Renal cortex interstitium (tissue), 11 donors: ENCODE measurements at regions not wholly inside any gene's neighbourhood (a gene's known extent, or its start where the extent isn't known, plus 50 kb on each side); places are given as distances from the start of the nearest gene placed in this dataset.
"Not testable (repeated sequence)": the region's sequence is repeated elsewhere in the genome, so short reads cannot be mapped to it uniquely, and the experiment has no call there.

ENCODE experiments used
- DNase-seq, 11 donors: peaks; one replicate each; pipeline ENCODE4 v3.0.0-alpha.2; 2013; ENCODE audit warnings: low read depth in 9 of 11, low spot score in 4 of 11; ENCODE audit errors: extremely low read depth in 1 of 11

DNA sequence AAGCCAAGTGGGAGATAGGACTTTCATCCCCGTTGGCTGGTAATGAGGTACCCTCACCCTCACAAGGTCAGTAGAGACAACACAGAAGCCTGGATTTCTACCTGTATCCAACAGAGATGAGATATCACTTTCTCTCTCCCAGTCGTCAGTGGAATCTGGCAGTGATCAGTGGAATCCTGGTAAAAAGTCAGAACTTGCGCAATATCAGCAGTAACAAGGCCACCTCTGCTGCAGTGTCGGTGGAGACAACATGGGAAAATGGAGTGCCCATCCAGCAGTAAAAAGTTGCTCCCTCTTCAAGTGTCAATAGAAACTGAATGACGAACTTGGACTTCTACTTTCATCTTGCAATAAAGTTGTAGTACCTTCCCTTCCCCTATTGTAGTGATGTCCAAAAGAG is 615.9 kb downstream of the ETS1 start:
- no peak for DNase-seq

GRCh38 chr11:127966821-127967220 is 620.5 kb downstream of the ETS1 start:
- no peak for DNase-seq

DNA sequence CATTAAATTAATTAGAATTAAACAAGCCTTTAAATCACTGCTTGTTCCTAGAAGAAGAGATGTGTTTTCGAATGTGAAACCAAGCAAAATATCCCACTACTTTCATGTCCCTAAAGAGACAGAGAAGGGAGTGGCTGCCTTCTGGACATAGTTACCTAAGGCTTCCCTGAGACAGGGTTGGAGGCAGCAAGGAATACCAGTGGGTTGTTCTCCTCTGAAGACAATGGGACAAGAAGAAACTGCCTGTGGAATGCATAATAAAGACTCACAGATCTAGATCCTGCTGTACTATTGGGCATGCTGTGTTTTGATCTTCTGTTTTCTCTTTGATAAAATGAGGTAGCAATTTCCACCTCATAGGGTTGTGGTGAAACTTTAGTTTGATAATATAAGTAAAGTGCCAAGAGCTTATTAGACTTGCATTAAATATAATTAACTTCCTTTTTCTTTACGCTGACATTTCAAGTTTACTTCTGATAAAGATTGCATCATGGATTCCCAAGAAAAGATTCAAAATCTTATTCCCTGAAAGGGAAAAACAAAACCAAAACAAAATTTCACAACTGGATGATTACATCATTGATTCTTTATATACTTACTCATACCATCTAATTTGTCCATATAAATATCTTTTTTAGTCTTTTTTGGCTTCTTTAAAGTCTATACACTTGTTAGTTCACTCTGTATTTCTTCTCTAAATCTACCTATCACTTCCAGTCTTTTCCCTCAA is 621.3 kb downstream of the ETS1 start:
- no peak for DNase-seq

DNA sequence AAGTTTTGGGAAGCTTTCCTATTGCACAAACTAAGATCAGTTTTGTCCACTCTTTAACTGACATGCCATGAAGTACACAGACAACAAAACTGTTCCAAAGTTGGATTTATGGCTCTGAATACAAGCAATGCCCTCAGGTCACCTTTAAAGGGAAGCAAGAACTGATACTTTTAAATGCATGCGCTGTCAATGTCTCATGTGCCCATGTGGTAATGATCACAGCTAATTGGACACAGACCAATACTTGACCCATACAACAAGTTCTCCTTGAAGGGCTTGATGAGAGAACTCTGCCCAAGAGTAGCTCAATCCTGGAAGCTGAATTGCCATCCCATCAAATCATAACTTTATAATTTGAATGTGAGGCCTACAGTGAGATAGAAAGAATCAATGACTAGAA is 624.9 kb downstream of the ETS1 start:
- DNase-seq: no peak

DNA sequence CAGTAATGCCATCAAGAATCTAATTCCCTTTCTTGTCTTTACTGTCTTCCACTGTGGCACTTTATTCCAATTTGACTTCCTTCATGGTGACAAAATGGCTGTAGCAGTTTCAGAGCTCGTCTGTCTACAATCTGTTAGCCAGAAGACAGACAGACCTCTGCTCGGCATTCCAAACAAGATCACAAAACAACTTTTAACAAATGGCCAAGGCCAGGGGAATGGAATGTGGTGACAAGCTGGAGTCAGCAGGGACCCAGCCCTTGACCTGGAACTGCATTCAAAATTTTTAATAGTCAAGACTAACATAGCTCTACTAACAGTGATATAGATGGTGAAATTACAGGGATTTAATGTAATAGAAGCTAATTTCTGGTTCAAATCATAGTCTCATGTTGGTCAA is 637.2 kb downstream of the ETS1 start:
- DNase-seq: no peak

GRCh38 chr11:127943763-127944162 is 643.6 kb downstream of the ETS1 start:
- DNase-seq: no peak

DNA sequence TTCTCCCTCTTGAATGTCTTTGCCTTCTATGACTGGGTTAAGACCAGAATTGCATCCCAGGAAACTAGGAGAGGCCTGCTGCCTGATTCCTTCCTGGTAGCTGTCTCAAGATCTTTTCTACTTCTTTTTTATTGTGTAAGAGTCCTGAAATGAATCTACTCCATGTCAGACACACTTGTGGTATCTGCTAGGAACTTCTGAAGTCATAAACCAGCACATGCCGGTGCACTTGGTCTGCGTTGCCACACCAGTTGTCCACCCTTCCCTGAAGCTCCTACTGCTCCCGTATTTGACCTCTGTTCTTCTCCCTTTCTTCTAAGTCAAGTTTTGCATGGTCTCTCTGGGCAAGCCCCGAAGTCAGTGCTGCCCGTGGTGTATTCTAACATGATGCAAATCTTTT is 644.2 kb downstream of the ETS1 start:
- no peak for DNase-seq

- DNase-seq: not testable (repeated sequence)
Measured at GRCh38 chr11:127941554-127941953, 645.8 kb downstream of the ETS1 start.

DNA sequence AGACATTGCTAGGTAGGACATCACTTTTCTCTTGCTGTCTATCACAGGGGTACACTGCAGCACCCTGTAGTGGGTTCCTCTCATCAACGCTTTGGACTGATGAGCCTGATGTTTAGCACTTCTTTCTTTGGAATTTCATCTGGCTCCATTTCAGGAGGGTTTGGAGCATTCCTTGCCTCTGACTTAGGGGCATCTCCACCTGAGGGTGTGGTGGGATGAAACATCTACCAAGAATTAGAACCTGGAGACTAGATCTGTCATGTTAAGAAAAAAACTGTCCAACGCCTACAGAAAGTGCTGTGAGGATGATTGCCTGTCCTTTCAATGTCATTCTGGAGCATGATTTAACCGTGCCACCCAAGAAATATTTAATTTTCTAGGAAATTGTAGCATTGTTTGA is 648.4 kb downstream of the ETS1 start:
- no peak for DNase-seq

DNA sequence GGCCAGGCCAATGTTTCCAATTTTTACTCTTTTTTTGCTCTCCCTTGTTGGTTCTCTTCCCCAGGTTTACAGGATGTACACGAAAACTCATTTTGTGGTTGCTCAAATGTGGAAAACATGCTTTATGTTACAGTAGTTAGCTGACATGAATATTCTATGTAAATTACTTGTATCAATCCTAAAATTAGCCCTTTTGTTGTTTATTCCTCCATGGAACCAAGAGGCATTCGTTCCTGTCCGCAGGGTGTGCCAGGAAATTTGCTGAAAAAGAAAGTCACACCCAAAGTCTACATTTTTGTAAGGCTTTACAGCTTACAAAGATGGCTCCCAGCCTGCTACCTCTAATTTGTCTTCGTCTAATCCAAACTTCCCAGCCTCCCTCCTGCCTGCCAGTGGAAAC is 652.3 kb downstream of the ETS1 start:
- no peak for DNase-seq

- not testable (repeated sequence) for DNase-seq
Measured at GRCh38 chr11:127933961-127934360, 653.4 kb downstream of the ETS1 start.

GRCh38 chr11:127931803-127932202 is 655.6 kb downstream of the ETS1 start:
- DNase-seq: no peak

DNA sequence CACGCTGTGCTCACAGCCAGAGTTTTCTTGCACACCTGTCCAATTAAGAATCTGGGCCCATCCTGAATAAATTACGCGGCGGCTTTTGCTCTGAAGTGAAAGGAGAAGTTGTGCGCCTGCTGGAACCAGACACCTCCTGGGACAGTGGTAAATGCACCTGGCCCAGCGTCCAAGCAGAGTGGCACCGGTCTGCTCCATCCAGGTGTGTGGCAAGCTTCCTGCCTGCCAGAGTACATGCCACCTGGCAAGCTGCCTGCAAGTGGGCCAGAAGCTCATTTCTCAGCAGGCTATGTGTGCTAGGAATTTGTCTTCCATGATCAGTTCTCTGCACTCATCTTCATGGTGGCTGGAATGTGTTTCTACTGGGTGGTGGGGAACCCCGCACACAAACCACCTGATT is 660.6 kb downstream of the ETS1 start:
- DNase-seq: no peak

DNA sequence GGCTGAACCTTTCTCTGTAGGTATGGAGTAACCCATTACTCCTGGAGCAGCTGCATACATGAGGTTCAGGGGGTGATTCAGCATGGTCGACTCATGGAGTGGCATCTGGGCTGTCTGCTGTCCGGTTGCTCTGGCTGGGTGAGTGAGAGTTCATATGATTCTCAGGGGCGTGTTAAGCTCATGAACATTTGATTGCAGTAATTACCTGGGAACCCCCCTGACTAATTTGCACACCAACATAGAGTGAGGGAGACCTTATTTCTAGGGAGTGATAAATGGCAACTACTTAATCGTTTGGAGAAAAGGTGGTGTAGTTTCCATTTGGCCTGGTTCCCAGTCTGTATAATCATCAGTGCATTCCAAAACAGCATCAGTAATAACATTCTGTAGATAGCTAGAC is 661.9 kb downstream of the ETS1 start:
- DNase-seq: no peak

- no peak for DNase-seq
Measured at GRCh38 chr11:127919206-127920000, 668.0 kb downstream of the ETS1 start.

DNA sequence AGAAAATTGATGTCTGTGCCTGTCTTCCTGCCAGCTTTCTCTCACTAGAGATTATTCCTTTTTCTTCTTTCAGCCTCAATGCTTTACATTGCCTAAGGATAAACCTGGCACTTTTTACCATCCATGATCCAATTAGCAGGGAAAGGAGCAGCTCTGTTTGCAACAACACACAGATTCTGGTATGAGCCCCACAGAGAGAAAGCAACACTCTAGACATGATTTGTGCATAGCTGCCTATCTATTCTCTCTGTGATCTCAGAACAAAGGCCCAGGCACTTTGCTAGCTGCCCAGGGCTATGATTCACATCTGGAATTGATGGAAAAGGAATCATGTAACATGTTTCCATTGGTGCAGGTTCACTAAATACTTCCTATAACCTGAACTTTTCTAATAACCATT is 685.0 kb downstream of the ETS1 start:
- no peak for DNase-seq

DNA sequence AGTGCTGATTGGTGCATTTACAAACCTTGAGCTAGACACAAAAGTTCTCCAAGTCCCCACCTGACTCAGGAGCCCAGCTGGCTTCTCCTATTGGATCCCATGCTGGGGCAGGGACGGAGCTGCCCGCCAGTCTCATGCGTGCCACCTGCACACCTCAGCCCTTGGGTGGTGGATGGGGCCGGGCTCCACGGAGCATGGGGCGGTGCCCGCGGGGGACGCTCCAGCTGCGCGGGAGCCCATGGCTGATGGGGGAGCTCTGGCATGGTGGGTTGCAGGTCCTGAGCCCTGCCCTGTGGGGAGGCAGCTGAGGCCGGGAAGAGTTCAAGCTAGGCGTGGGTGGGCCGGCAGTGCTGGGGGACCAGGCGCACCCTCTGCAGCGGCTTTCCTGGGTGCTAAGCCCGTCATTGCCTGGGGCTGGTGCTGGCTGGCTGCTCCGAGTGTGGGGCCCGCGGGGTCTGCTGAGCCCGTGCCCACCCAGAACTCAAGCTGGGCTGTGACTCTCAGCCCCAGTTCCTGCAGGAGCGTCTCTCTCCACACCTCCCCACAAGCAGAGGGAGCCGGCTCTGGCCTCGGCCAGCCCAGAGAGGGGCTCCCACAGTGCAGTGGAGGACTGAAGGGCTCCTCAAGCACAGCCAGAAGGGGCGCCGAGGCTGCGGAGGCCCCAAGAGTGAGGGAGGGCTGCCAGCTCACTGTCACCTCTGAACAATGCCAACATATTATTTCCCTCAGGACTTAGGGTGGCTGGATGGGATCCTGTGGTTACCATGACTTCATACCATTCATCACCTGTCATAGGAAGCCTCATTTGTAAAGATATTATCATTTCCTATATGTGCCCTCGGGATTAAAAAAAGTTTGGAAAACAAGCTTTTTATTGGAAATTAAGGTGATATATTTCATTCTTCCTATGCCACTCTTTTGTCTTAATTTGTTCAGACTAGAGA is 688.7 kb downstream of the ETS1 start:
- DNase-seq: no peak

GRCh38 chr11:127895776-127896175 is 691.6 kb downstream of the ETS1 start:
- no peak for DNase-seq

- DNase-seq: no peak
Measured at GRCh38 chr11:127894316-127894715, 693.0 kb downstream of the ETS1 start.
